SKM-1 (cell line): ENCODE measurements at regions not wholly inside any gene's neighbourhood (a gene's known extent, or its start where the extent isn't known, plus 50 kb on each side); places are given as distances from the start of the nearest gene placed in this dataset.
"Not testable (repeated sequence)": the region's sequence is repeated elsewhere in the genome, so short reads cannot be mapped to it uniquely, and the experiment has no call there.

ENCODE experiments used
- DNase-seq: peaks from one replicate; lab custom pipeline; 2025; ENCODE audit not compliant: unreplicated experiment; lab: John Stamatoyannopoulos, UW

GRCh38 chr2:49686897-49687442, 532.7 kb upstream of the FSHR start:
- DNase-seq, result no peak

DNA sequence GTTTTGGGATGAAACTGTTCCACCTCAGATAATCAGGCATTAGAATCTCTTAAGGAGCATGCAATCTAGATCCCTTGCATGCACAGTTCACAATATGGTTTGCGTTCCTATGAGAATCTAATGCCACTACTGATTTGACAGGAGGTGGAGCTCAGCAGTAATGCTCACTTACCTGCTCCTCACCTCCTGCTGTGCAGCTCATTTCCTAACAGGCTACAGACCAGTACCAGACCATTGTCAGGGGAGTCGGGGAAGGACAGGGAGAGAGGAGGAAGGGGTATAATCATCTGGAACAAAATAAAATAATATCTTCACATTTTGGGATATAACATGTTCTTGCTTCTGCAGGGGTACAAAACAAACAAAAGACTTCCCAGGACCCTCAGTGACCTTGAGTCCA, 532.0 kb upstream of the FSHR start:
- DNase-seq, result no peak

DNA sequence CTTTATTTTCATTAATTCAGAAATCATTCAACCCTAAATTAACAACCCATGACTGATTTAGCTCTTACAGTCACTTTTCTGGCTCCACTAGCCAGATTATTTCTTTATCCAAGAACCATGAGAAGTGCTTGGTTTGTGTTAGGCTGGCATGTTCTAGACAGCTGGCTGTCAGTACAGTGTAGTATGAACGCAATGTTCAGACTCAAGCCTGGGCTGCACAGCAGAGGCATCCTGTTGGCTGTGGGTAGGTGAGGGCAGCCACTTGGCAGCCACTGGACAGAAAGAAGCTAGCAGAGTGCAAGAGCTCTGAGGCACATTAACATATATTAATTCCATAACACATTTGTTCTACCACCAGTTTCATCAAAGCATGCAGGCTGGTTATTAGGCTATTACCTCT, 522.9 kb upstream of the FSHR start:
- DNase-seq, result no peak

GRCh38 chr2:49664827-49665226, 510.5 kb upstream of the FSHR start:
- no peak for DNase-seq

DNA sequence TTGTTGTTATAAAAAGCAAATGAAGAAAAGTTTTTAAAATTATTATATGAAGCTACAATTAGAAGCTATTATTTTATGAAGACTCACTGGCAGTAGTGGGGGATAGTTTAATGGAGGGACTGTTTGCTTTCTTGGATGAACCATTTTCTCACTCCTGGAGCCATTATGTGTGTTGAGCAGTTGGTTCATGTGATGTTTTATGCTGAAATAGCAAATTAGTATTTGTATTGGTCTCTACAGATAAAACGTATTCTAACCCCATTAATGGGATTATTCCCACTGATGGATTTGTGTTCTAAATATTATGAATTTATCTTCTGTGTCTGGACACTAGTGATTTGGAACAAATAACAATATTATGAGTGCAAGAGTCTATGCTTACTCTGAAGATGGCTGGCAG, 507.5 kb upstream of the FSHR start:
- no peak for DNase-seq

- no peak for DNase-seq
These were observed 502.5 kb upstream of the FSHR start for GRCh38 chr2:49656853-49657252.

- DNase-seq, result no peak
These were observed 488.8 kb upstream of the FSHR start for GRCh38 chr2:49643149-49643548.

DNA sequence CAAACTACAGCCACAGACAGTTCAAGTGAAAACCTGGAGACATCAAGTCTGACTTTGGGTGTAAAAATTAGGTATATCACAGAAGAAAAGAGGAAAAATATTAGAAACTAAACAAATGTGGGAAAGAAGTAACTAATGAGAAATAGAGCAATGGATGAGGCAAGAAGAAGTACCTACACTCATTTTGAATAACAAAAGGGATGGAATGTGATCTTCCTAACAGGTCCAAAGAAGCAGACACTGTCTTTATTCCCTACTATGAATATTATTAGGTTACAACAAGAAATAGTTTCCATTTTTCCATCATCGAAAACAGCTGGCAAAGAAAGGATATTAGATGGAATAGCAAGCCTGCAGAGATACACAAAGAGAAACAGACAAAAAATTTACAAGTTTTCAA, 486.3 kb upstream of the FSHR start:
- DNase-seq, result no peak

DNA sequence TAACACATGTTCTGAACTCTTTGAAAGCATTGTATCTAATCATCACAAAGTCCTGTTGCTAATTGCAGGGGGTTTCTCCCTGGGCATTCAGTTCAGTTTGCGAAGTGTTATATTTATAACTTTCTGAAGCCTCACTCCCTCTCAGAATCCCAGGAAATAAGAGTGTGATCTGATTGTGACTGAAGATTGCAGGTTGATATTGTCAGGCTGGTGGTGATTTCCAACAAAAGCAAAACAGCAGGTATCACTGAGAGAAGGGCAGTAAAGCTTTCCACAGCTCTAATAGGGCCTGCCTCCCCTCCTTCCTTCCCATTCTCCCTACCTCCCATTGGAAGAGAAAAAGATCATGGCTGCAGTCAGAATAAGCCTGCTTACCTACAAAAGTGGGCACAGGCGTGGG, 466.7 kb upstream of the FSHR start:
- no peak for DNase-seq

DNA sequence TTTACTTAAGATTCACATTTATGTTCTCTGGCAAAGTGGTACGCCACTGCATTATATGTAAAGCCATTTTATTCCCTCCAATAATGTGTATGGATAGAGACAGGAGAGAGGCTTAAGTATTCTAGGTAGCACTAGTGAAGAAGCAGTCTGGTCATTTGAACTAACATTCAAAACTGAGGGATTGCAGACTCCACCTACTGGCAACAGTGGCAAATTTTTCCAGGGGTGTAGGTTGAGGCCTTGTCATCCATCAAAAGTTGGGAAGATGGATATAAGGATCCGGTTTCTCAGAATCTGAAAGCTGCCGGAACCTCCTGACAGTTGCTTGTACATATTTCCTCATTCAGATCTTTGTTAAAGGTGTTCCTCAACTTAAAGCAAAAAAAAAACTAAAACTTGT, 465.5 kb upstream of the FSHR start:
- no peak for DNase-seq

DNA sequence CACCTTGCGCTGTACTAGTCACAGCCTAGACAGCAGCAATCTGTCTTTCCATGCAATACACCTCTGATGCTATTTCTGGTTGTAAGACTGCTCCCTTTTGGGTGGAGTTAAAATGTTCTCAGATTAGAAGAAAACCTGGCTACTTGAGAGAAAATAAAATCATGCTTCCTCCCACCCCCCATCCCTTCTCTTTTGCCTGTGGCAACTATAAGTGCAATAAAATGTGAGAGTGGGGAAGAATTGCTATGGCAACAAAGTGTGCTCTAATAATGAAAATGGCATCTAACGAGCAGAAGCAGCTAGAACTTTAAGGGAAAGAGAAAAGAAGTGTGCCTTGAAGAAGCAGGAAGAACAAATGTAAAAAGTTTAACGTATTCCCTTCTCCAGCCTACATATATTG, 464.2 kb upstream of the FSHR start:
- DNase-seq, result no peak

- peak; percentile 9 for DNase-seq
These were observed 462.5 kb upstream of the FSHR start for GRCh38 chr2:49616800-49617199.

GRCh38 chr2:49611796-49612195, 457.5 kb upstream of the FSHR start:
- DNase-seq, result not testable (repeated sequence)

- DNase-seq, result no peak
These were observed 446.2 kb upstream of the FSHR start for GRCh38 chr2:49600524-49600923.

- no peak for DNase-seq
These were observed 443.9 kb upstream of the FSHR start for GRCh38 chr2:49598231-49598630.

- no peak for DNase-seq
These were observed 431.6 kb upstream of the FSHR start for GRCh38 chr2:49585921-49586320.

- no peak for DNase-seq
These were observed 428.6 kb upstream of the FSHR start for GRCh38 chr2:49582946-49583345.

- DNase-seq, result no peak
These were observed 422.7 kb upstream of the FSHR start for GRCh38 chr2:49577041-49577440.

DNA sequence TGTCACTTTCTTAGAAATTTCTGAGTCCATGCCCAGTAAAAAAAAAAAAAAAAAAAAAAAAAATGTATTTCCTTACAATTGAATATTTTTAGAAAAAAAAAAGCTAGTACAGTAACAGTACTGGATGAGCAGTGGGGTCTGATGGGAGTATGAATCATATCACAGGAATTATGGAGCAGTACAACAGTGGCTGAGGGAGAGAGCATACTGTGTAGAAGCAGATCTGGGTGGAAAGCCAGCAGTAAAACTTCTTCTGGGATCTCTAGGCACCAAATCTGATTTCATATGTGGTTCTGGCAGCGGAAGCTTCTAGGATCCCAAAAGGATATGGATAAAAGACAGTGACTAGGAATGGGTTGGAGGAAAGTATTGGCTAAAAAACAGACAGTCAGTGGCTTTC, 414.9 kb upstream of the FSHR start:
- DNase-seq, result no peak

DNA sequence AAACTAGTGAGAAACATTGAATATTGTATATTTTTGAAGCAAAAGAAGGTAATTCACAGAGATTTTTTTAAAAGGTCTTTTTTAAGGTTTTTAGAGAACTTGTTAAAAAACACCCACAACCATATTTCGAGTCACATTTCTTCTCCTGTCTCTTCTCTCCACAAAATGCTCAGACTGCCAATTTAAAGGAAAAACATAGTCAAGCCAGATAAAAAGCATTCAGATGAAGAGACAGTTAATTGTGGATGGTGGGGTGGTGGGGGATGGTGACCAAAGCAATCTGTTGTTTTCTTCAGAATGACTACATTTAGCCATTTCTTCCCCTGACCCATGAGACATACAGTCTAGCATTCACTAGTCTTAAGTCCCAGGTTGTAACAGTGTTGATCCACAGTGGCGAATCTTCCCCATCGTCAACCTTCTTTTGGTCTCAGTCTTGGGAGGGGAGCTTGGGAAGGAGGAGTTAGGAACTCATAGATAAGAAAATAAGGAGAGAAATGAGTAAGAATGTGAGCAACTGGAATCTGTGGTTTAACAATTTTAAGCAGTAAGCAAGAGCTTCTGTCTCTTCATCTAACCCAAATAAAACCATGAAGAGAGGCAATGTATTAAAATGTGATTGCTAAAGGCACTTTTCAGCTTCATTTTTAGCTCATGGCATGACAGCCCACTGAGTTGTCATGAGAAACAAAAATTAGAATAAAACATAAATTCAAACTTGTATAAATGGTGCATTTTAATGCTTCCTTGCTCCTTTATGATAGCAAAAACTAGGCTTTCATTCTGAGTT, 413.7 kb upstream of the FSHR start:
- DNase-seq, result no peak

DNA sequence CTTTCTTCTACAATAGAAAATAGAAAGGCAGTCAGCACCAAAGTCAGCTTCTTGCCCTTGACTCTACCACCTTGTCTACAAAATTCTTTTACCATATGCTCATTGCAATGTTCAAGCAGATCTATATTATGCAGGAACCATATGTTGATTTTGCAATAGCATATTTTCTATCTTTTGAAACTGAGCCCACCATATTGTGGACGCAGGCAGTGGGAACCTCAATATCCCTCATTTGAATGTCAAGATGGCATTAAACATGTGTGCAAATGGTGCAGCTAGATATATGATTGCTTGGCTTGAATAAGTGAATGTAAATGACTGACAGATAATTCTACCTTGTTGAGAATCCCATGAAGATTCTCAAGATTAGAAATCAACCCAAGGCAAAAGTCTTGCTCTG, 412.7 kb upstream of the FSHR start:
- DNase-seq, result no peak

- DNase-seq, result no peak
These were observed 399.3 kb upstream of the FSHR start for GRCh38 chr2:49553658-49554057.

GRCh38 chr2:49532702-49533101, 378.4 kb upstream of the FSHR start:
- no peak for DNase-seq
